ENCODE measurements at regions not wholly inside any gene's neighbourhood (a gene's known extent, or its start where the extent isn't known, plus 50 kb on each side); places are given as distances from the start of the nearest gene placed in this dataset.

- no peak for DNase-seq (ENCODE audit: extremely low spot score in 2 of 2)
- H3K27me3 ChIP-seq, result no peaks in the 10 kb centered on the region
Measured at GRCh38 chr4:188627892-188628291, 488.7 kb downstream of the TRIML1 start.

GRCh38 chr4:188639479-188640100, 500.3 kb downstream of the TRIML1 start:
- TF ChIP-seq POLR2A (IDR thresholded peaks at IDR 0.05) (no peak), POLR2AphosphoS5 (IDR thresholded peaks at IDR 0.05; ENCODE audit: insufficient read depth in 1 of 2, low read depth in 1 of 2) (no peak), CTCF (IDR thresholded peaks at IDR 0.05) (no peak)
- intact Hi-C loops (cut with DNase I), result no loop called here
- H3K36me3 ChIP-seq, result no peaks in the 10 kb centered on the region
- no peak overlapping the region for H3K27ac ChIP-seq
- H3K4me3 ChIP-seq, result no peak overlapping the region
- no peaks in the 10 kb centered on the region for H3K4me1 ChIP-seq
- no peaks in the 10 kb centered on the region for H3K9me3 ChIP-seq
- no peak for DNase-seq (ENCODE audit: extremely low spot score in 2 of 2)
- H3K27me3 ChIP-seq, result no peaks in the 10 kb centered on the region

More at GRCh38 chr4:188627892-188628291, 488.7 kb downstream of the TRIML1 start:
- H3K4me1 ChIP-seq, result no peaks in the 10 kb centered on the region
- intact Hi-C loops (cut with DNase I), result no loop called here
- no peaks in the 10 kb centered on the region for H3K9me3 ChIP-seq
- TF ChIP-seq POLR2AphosphoS5 (IDR thresholded peaks at IDR 0.05; ENCODE audit: insufficient read depth in 1 of 2, low read depth in 1 of 2) (no peak), POLR2A (IDR thresholded peaks at IDR 0.05) (no peak), CTCF (IDR thresholded peaks at IDR 0.05) (no peak)
- H3K4me3 ChIP-seq, result no peak overlapping the region
- no peaks in the 10 kb centered on the region for H3K36me3 ChIP-seq
- H3K27ac ChIP-seq, result no peak overlapping the region

GRCh38 chr4:188647820-188648370, 508.7 kb downstream of the TRIML1 start:
- DNase-seq (ENCODE audit: extremely low spot score in 2 of 2), result no peak
- H3K4me3 ChIP-seq, result no peak overlapping the region
- no peaks in the 10 kb centered on the region for H3K4me1 ChIP-seq
- no peaks in the 10 kb centered on the region for H3K27me3 ChIP-seq
- H3K36me3 ChIP-seq, result no peaks in the 10 kb centered on the region
- no peak overlapping the region for H3K27ac ChIP-seq
- TF ChIP-seq CTCF (IDR thresholded peaks at IDR 0.05) (no peak), POLR2AphosphoS5 (IDR thresholded peaks at IDR 0.05; ENCODE audit: insufficient read depth in 1 of 2, low read depth in 1 of 2) (no peak), POLR2A (IDR thresholded peaks at IDR 0.05) (no peak)
- H3K9me3 ChIP-seq, result no peaks in the 10 kb centered on the region
- intact Hi-C loops (cut with DNase I), result no loop called here

DNA sequence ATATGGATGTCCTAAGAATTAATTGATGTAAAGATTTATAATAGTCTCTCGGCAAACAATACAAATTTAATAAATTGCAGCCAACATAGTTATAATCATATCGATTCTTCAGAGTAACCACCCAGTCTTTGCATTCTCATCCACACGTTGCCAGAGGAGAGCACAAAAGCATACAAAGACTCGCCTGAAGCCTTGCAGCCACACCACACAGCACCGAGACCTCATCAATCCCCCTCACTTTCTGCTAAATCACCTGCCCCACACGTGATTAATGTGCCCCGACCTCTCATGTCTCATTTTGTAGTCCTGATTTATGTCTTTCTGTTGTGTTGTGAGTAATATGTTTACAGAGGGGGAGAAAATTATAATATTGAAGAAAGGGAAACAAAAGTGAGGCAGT, 510.4 kb downstream of the TRIML1 start:
- TF ChIP-seq POLR2A (IDR thresholded peaks at IDR 0.05), result no peak
- no peak for TF ChIP-seq POLR2AphosphoS5 (IDR thresholded peaks at IDR 0.05; ENCODE audit: insufficient read depth in 1 of 2, low read depth in 1 of 2)
- no peak for TF ChIP-seq CTCF (IDR thresholded peaks at IDR 0.05)
- intact Hi-C loops (cut with DNase I), result no loop called here
- Histone ChIP-seq H3K36me3 (no peaks in the 10 kb centered on the region), H3K4me3 (no peak overlapping the region), H3K9me3 (no peaks in the 10 kb centered on the region), H3K27me3 (no peaks in the 10 kb centered on the region), H3K4me1 (no peaks in the 10 kb centered on the region), H3K27ac (no peak overlapping the region)
- DNase-seq (ENCODE audit: extremely low spot score in 2 of 2), result no peak

GRCh38 chr4:188650516-188650915, 511.3 kb downstream of the TRIML1 start:
- H3K36me3 ChIP-seq, result no peaks in the 10 kb centered on the region
- H3K27ac ChIP-seq, result no peak overlapping the region
- intact Hi-C loops (cut with DNase I), result no loop called here
- H3K27me3 ChIP-seq, result no peaks in the 10 kb centered on the region
- no peaks in the 10 kb centered on the region for H3K9me3 ChIP-seq
- DNase-seq (ENCODE audit: extremely low spot score in 2 of 2), result no peak
- H3K4me1 ChIP-seq, result no peaks in the 10 kb centered on the region
- no peak overlapping the region for H3K4me3 ChIP-seq
- TF ChIP-seq POLR2A (IDR thresholded peaks at IDR 0.05) (no peak), POLR2AphosphoS5 (IDR thresholded peaks at IDR 0.05; ENCODE audit: insufficient read depth in 1 of 2, low read depth in 1 of 2) (no peak), CTCF (IDR thresholded peaks at IDR 0.05) (no peak)
